M059J (cell line): ENCODE measurements at regions not wholly inside any gene's neighbourhood (a gene's known extent, or its start where the extent isn't known, plus 50 kb on each side); places are given as distances from the start of the nearest gene placed in this dataset.

Experiments
- DNase-seq: peaks from one replicate; pipeline ENCODE4 v3.0.0-alpha.2; 2012; ENCODE audit warnings: low read depth

DNA sequence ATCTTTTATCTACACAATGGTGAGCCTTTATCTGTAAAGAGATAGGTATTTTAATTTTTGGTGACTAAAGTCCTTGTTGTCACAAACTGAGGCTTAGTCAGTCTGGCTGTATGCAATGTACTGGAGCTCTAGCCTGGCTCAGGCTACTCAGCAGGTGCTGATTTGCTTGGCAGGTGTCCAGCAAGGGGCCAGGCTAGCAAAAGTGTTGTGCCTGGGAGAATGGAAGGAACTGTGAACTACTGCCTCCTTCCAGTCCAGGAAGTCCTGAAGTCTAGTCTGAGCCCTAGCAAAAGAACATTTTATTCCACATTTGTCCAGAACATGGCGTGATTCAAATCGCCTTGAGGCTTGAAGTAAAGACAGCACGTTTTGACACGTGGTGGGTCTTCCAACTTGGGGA lies 260.5 kb downstream of the CCDC85A start:
- peak; percentile 68 for DNase-seq

GRCh38 chr2:56448403-56449001 lies 264.7 kb downstream of the CCDC85A start:
- DNase-seq, result peak; percentile 50

DNA sequence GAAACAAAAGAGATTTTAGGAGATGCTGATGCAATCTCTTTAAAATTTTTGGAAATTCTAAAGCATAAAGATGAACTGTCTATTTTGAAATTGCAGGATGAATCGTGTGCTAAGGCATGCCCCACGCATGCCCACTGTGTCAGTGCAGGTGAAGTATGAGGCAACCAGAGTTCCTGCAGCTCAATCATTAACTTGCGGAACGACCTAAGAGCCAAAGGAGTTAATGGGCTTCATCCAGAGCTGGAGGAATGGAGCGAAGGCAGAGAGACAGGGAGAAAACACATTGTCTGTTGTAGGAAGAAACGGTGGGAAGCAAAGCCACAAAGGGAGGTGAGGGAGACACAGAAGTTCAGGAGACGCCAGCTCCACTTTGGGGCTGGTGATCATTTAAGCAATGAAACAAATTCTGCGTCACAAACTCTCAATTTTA lies 265.2 kb downstream of the CCDC85A start:
- DNase-seq, result peak; percentile 43

- peak; percentile 5 for DNase-seq
Observed at GRCh38 chr2:56449449-56449860, 265.7 kb downstream of the CCDC85A start.

DNA sequence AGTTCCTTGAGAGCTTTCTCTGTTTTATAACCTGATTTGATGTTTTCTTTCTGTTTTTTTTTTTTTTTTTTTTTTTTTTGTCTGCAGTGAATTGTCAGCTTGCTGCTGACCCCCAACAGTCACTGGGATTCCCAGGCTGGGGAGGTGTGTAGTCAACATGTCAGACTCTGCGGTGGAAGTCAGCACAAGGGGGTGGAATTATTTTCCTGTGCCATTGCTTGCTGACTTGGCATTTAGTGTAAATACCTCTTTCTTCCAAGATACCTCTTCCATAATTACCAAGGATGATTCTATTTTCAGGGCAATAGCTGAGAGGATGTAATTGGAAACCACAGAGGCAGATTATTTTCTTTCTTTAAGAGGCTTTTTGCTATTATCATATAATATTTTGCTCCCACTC lies 266.3 kb downstream of the CCDC85A start:
- no peak for DNase-seq

GRCh38 chr2:56450772-56451171 lies 267.0 kb downstream of the CCDC85A start:
- peak; percentile 7 for DNase-seq

DNA sequence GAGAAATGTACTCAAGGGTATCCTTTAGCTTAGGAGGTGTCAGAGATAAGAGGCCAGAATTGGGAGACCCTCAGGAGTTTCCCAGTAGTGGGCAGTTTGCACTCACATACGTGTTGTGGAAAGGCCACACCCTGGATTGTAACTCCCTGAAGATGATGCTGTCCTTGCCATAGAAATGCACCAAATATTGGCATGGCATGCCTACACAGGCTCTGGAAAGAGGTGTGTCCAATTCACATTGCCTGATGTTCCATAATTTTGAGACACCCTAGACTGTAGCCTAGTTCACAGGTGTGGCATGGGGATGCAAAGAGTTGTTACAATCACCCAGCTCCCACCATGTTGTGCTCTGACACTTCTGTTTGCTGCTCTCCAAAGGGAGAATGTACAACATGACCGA lies 271.9 kb downstream of the CCDC85A start:
- DNase-seq, result no peak

- no peak for DNase-seq
Observed at GRCh38 chr2:56456791-56457190, 273.0 kb downstream of the CCDC85A start.

- DNase-seq, result no peak
Observed at GRCh38 chr2:56460508-56460907, 276.7 kb downstream of the CCDC85A start.

GRCh38 chr2:56464066-56464465 lies 280.3 kb downstream of the CCDC85A start:
- no peak for DNase-seq

DNA sequence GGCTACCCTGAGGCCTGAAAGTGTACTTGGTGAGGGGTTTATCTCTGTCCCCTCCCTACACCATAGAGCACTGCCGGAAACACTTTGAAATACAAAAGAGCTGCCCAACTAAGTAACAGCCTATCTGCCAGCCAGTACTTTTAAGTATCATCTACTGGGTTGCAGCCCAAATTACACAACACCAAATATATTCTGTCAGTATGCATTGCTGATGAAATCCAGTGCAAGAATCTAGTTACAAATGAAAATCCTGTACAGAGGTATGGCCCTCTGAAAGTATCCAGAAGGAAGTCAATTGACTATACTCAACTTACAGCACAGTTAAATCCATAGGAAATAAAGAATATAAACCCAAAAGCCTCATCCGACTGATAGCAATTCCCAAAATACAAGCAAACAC lies 280.8 kb downstream of the CCDC85A start:
- DNase-seq, result no peak

DNA sequence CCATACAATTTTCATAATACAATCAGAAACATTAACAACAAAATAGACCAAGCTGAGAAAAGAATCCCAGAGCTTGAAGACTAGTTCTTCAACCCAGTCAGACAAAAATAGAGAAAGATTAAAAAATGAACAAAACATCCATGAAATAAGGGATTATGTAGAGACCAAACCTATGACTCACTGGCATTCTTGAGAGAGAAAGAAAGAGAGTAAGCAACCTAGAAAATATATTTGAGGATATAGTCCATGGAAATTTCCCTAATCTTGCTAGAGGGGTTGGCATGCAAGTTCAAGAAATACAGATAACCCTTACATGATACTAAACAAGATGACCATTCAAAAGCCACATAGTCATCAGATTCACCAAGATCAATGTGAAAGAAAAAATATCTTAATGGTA lies 281.7 kb downstream of the CCDC85A start:
- peak; percentile 46 for DNase-seq

GRCh38 chr2:56473524-56473923 lies 289.7 kb downstream of the CCDC85A start:
- DNase-seq, result no peak

- peak; percentile 89 for DNase-seq
Observed at GRCh38 chr2:56474412-56475158, 290.8 kb downstream of the CCDC85A start.

GRCh38 chr2:56475191-56475590 lies 291.4 kb downstream of the CCDC85A start:
- no peak for DNase-seq

- DNase-seq, result no peak
Observed at GRCh38 chr2:56476509-56477071, 292.8 kb downstream of the CCDC85A start.

GRCh38 chr2:56478027-56478426 lies 294.2 kb downstream of the CCDC85A start:
- no peak for DNase-seq

GRCh38 chr2:56483081-56483480 lies 299.3 kb downstream of the CCDC85A start:
- DNase-seq, result peak; percentile 92

DNA sequence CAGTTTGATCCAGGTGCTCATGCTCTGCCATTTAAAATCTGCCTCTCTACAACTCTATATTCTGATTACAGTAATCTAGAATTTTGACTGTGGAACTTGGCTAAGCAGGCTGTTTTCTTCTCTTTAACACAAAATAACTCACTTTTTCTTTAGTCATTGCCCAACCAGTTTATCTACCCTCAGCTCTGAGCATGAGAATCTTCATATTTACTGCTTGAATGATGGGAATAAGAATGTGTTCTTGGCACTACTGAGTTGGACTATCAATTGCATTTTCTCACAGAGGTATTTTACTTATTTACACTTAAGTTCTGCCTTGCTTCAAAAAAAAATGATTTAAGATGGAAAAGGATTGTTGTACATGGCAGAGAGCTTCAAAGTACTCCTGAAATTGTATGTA lies 301.1 kb downstream of the CCDC85A start:
- DNase-seq, result no peak

GRCh38 chr2:56500317-56500716 lies 316.5 kb downstream of the CCDC85A start:
- DNase-seq, result no peak

DNA sequence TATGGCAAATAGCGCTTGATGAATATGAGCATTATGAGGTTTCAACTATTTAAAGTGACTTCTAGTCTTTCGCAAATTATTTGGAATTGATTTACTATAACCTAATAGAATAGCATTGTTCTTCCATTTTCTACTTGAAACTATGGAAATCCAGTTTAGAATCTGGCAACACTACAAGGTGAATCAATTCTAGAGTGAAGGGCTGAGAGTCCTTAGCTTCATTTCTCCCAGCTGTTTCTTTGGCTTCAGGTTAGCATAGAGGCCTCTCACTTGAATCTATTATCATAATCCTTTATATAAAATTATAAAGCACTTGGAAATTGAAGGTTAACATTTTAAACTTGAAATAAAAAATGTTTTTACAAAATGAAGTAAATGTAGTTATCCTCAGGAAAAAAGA lies 318.8 kb downstream of the CCDC85A start:
- DNase-seq, result no peak

GRCh38 chr2:56505885-56506284 lies 322.1 kb downstream of the CCDC85A start:
- no peak for DNase-seq

GRCh38 chr2:56508662-56509061 lies 324.9 kb downstream of the CCDC85A start:
- no peak for DNase-seq
